PFSK-1 (cell line): ENCODE measurements at regions not wholly inside any gene's neighbourhood (a gene's known extent, or its start where the extent isn't known, plus 50 kb on each side); places are given as distances from the start of the nearest gene placed in this dataset.

ENCODE experiments used
- FOXP2 ChIP-seq: optimal IDR thresholded peaks from 2 replicates; pipeline ENCODE3; 2011; ENCODE audit warnings: borderline replicate concordance, control low read depth, inconsistent platforms; ENCODE audit not compliant: insufficient read depth; ENCODE audit errors: extremely low read length, extremely low read depth
- POLR2AphosphoS5 ChIP-seq: IDR thresholded peaks from 2 replicates; pipeline ENCODE4 v1.6.1; 2012; ENCODE audit warnings: low read depth, mild to moderate bottlenecking, control low read depth, low read length, moderate library complexity
- REST ChIP-seq, 2 experiments: IDR thresholded peaks; 2 replicates each; pipeline versions ENCODE4 v1.6.1 to v1.8.0; 2011 to 2012; ENCODE audit warnings: low read depth in 2 of 2, low read length in 2 of 2, control low read depth in 1 of 2, inconsistent platforms in 1 of 2, mild to moderate bottlenecking in 1 of 2, moderate library complexity in 1 of 2; ENCODE audit not compliant: insufficient read depth in 1 of 2
- SIN3A ChIP-seq: IDR thresholded peaks from 2 replicates; pipeline ENCODE4 v1.6.1; 2012; ENCODE audit warnings: mild to moderate bottlenecking, low read length, moderate library complexity, borderline replicate concordance; ENCODE audit not compliant: insufficient read depth
- TAF1 ChIP-seq: IDR thresholded peaks from 2 replicates; pipeline ENCODE4 v1.6.1; 2012; ENCODE audit warnings: low read length, control low read depth, borderline replicate concordance; ENCODE audit not compliant: insufficient read depth

GRCh38 chr12:111124183-111124582, 203.8 kb upstream of the MYL2 start:
- TF ChIP-seq REST (IDR thresholded peaks at IDR 0.05; ENCODE audit: insufficient read depth in 1 of 2, low read depth in 2 of 2, low read length in 2 of 2): no peak
- no peak for TF ChIP-seq POLR2AphosphoS5
- no peak for TF ChIP-seq SIN3A
- TF ChIP-seq TAF1: no peak
- no peak for TF ChIP-seq FOXP2

GRCh38 chr12:111123390-111123789, 203.0 kb upstream of the MYL2 start:
- no peak for TF ChIP-seq REST (IDR thresholded peaks at IDR 0.05; ENCODE audit: insufficient read depth in 1 of 2, low read depth in 2 of 2, low read length in 2 of 2)
- no peak for TF ChIP-seq TAF1
- TF ChIP-seq SIN3A: no peak
- no peak for TF ChIP-seq FOXP2
- no peak for TF ChIP-seq POLR2AphosphoS5

- no peak for TF ChIP-seq POLR2AphosphoS5
- no peak for TF ChIP-seq TAF1
- no peak for TF ChIP-seq REST (IDR thresholded peaks at IDR 0.05; ENCODE audit: insufficient read depth in 1 of 2, low read depth in 2 of 2, low read length in 2 of 2)
- no peak for TF ChIP-seq FOXP2
- TF ChIP-seq SIN3A: no peak
Measured at GRCh38 chr12:111122458-111122878, 202.1 kb upstream of the MYL2 start.

- no peak for TF ChIP-seq FOXP2
- no peak for TF ChIP-seq REST (IDR thresholded peaks at IDR 0.05; ENCODE audit: insufficient read depth in 1 of 2, low read depth in 2 of 2, low read length in 2 of 2)
- TF ChIP-seq SIN3A: no peak
Measured at GRCh38 chr12:111121840-111122239, 201.5 kb upstream of the MYL2 start.

GRCh38 chr12:111120578-111120977, 200.2 kb upstream of the MYL2 start:
- no peak for TF ChIP-seq SIN3A
